Epithelial cell of esophagus (primary cell): ENCODE measurements at regions not wholly inside any gene's neighbourhood (a gene's known extent, or its start where the extent isn't known, plus 50 kb on each side); places are given as distances from the start of the nearest gene placed in this dataset.

ENCODE experiments used
- DNase-seq: peaks from one replicate; pipeline ENCODE4 v3.0.0; 2010; ENCODE audit warnings: low read depth
- H3K4me3 ChIP-seq: 2 replicates; pipeline ENCODE4 v1.5.1; 2011; ENCODE audit warnings: mild to moderate bottlenecking, low read length, control low read depth
- CTCF ChIP-seq: IDR thresholded peaks from 2 replicates; pipeline ENCODE4 v1.5.1; 2011; ENCODE audit warnings: low read depth, mild to moderate bottlenecking, low read length, control low read depth, inconsistent platforms; ENCODE audit not compliant: insufficient read depth; ENCODE audit errors: missing control alignments

DNA sequence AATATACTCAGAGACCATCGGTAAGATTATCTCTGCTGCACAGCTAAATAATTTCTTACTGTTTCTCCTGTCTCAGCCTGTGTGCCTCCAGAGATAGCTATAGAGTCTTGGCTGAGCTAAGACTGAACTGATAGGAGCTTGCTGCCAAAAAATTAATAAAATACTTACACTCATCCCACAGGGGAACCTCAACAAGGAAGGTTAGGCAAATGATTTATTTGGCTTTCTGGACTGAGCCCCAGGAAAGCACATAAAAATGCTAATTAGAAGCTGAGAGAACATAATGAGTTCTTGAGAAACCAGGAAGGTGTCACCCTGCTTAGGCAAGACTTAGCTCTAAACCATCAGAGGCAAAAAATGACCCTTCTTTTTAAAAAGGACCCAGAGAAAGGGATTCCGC lies 534.5 kb downstream of the TNS3 start:
- no peak for TF ChIP-seq CTCF
- DNase-seq: no peak
- H3K4me3 ChIP-seq: no peak overlapping the region

DNA sequence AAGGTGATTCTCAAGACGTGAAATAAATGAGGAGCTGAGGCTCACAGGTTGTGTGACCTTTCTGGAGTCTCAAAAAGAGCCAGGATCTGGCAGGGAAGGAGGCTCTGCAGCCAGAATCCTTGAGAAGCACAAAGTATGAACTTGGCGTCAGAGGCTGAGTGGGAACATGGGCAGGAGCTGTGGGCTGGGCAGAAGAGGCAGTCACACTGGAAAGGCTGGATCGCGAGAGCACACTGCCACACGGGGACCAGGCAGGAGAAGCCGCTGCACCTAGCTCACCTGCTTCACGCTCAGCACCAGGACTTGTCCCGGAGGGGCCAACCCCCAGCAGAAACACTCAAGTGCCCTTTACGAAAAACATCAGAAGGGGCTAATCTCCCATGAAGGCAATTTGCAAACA lies 535.0 kb downstream of the TNS3 start:
- no peak overlapping the region for H3K4me3 ChIP-seq
- no peak for TF ChIP-seq CTCF
- DNase-seq: peak; percentile 11

- TF ChIP-seq CTCF: no peak
- peak; percentile 9 for DNase-seq
- H3K4me3 ChIP-seq: no peak overlapping the region
Observed at GRCh38 chr7:47045207-47046051, 536.5 kb downstream of the TNS3 start.

DNA sequence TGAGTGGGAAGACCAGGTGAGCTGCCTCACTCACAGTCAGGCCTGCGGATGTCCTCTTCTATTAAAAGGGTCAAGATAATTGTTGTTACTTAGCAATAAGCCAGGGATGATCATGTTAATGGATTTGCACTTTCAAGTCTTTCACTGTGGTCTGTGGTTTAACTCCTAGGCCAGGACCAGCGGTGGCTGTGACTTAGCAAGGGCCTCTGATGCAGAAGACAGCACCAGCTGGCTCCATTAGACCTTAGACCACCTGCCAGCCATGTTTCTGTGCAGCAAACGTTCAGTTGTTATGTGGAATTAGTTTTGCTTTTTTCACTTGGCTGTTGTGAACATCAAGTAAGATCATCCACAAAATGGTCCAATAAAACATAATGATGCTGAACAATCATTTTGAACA lies 537.3 kb downstream of the TNS3 start:
- TF ChIP-seq CTCF: no peak
- no peak for DNase-seq
- no peak overlapping the region for H3K4me3 ChIP-seq

DNA sequence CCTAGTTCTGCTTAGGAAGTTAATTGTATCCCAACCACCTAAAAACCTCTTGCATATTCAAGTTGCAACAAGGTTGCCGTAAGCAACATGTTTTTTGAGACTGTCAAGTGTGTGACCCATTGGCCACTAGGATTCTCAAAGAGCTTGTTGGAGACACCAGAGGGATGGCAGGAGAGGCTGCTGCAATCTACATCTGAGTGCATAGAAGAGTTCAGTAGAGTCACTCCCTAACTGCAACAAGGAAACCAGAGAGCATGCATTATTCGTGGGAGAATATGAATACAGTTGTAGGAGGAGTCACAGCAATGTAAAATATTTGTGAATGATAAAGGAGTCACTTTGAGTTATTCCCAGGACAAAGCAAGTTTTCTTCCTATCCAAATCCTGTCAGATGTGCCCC lies 538.6 kb downstream of the TNS3 start:
- no peak overlapping the region for H3K4me3 ChIP-seq
- no peak for TF ChIP-seq CTCF
- no peak for DNase-seq

DNA sequence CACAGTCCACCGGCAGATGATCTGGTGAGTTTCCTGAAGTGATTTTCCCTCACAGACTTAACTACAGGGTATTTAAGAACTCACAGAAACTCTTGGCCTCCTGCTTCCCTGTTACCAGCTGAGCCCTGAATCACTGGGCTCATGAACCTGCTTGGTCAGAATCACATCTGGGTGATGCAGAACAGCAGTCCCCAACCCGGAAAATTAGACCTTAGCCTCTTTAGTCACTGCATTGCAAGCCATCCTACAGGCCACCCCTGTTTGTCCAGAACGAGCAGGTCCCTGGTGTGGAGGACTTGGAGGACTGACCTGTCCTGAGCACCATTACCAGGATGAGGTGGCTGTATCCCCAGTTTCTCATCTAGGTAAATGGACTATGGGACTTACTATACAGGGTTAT lies 539.2 kb downstream of the TNS3 start:
- TF ChIP-seq CTCF: no peak
- DNase-seq: peak; percentile 42
- H3K4me3 ChIP-seq: no peak overlapping the region

DNA sequence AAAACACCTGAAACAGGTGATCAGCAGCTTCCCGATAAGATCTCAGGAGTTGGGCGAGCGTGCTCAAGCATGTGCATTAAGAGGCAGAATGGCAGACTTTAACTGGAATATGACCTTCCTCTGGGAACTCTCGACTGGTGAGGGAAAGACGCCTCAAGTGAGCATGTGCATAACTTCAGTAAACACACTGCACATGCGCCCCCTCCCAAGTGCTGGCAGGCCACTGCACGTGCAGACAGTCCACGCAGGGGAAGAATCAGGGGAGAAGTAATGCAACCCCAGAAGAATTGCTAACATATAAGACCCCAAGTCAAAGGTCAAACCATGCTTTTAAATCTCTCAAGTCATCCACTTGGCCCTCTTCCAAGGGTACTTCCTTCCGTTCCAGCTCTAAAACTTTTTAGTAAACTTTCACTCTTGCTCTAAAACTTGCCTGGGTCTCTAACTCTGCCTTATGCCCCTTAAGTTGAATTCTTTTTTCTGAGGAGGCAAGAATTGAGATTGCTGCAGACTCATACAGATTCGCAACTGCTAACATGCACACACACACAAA lies 541.0 kb downstream of the TNS3 start:
- TF ChIP-seq CTCF: no peak
- no peak overlapping the region for H3K4me3 ChIP-seq
- DNase-seq: no peak
